PC-3 (cell line): ENCODE measurements at regions not wholly inside any gene's neighbourhood (a gene's known extent, or its start where the extent isn't known, plus 50 kb on each side); places are given as distances from the start of the nearest gene placed in this dataset.

Source experiments
- EZH2 ChIP-seq: fragments of 300-600 bp; sonication (generic); IDR thresholded peaks from one replicate; pipeline ENCODE4 v1.6.1; 2017; ENCODE audit warnings: antibody characterized with exemption, mild to moderate bottlenecking, low read length; ENCODE audit not compliant: unreplicated experiment
- TF ChIP-seq, protein P1 (sequence below): fragments of 300-600 bp; sonication (generic); conservative IDR thresholded peaks from 2 replicates; pipeline ENCODE4 v1.5.1; 2017; ENCODE audit warnings: antibody characterized with exemption, low read depth, mild to moderate bottlenecking, low read length

DNA sequence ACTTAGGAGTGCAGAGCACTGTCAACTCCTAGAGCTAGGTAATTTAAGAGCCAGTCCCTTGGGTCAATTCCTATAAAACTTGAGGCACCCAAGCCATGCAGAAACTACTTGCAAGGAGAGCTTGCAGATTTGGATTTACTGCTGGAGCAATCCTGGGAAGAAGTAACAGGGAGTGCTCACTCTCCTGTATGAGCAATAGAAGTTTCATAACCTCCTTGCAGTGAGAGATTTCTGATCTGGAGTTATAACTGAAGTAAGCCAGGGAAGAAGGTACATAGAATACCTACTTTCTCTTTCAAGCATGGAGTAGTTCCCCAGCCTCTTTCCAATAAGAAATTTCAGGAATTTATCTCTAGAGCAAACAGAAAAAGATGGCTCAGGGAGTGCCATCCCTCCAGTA, 650.1 kb upstream of the USP15 start:
- TF ChIP-seq, protein P1, sequence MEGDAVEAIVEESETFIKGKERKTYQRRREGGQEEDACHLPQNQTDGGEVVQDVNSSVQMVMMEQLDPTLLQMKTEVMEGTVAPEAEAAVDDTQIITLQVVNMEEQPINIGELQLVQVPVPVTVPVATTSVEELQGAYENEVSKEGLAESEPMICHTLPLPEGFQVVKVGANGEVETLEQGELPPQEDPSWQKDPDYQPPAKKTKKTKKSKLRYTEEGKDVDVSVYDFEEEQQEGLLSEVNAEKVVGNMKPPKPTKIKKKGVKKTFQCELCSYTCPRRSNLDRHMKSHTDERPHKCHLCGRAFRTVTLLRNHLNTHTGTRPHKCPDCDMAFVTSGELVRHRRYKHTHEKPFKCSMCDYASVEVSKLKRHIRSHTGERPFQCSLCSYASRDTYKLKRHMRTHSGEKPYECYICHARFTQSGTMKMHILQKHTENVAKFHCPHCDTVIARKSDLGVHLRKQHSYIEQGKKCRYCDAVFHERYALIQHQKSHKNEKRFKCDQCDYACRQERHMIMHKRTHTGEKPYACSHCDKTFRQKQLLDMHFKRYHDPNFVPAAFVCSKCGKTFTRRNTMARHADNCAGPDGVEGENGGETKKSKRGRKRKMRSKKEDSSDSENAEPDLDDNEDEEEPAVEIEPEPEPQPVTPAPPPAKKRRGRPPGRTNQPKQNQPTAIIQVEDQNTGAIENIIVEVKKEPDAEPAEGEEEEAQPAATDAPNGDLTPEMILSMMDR, result no peak
- no peak for TF ChIP-seq EZH2
